GM18499 (cell line): ENCODE measurements at regions not wholly inside any gene's neighbourhood (a gene's known extent, or its start where the extent isn't known, plus 50 kb on each side); places are given as distances from the start of the nearest gene placed in this dataset.
"Not testable (repeated sequence)": the region's sequence is repeated elsewhere in the genome, so short reads cannot be mapped to it uniquely, and the experiment has no call there.

Source experiments
- ATAC-seq: cut with Tn5 transposase; IDR thresholded peaks from one replicate; pipeline ENCODE4 v1.9.1; 2021; ENCODE audit warnings: moderate number of reproducible peaks; ENCODE audit not compliant: insufficient read depth, unreplicated experiment

DNA sequence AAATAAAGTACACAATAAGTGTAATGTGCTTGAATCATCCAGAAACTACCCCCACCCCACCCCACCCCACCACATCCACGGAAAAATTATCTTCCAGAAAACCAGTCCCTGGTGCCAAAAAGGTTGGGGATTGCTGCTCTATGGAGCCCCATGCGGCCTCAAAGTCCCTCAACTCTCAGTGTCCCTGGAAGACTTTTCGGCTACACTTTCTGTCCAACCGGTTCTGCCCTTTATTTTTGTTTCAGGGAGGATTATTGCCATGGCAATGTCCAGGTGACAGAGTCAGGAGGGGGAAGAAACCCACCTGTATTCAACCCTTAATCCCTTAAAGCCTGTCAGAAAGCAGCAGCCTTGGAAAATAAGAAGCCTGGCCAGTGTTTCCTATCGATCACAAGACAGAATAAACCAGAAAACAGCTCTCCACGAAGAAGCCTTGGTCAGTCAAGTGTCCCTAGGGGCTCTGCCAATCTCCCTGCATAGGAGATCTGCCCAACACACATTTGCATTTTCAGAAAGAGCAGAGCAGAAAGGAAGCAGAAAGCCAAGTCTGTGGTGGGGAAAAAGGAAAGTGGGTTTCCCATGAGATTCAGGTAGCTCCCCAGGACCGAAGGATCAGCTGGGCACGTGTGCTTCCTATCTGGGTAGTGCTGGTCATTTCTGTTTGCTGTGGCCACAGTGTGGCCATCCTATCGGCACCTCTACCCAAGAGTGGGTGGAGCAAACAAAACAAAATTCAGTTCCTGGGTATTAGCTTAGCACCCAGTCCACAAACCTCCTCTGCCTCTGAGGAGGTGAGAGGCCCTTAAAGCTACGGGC, 342.7 kb downstream of the SOX9 start:
- ATAC-seq: no peak

- not testable (repeated sequence) for ATAC-seq
These were observed 343.4 kb downstream of the SOX9 start for GRCh38 chr17:72464221-72464620.

DNA sequence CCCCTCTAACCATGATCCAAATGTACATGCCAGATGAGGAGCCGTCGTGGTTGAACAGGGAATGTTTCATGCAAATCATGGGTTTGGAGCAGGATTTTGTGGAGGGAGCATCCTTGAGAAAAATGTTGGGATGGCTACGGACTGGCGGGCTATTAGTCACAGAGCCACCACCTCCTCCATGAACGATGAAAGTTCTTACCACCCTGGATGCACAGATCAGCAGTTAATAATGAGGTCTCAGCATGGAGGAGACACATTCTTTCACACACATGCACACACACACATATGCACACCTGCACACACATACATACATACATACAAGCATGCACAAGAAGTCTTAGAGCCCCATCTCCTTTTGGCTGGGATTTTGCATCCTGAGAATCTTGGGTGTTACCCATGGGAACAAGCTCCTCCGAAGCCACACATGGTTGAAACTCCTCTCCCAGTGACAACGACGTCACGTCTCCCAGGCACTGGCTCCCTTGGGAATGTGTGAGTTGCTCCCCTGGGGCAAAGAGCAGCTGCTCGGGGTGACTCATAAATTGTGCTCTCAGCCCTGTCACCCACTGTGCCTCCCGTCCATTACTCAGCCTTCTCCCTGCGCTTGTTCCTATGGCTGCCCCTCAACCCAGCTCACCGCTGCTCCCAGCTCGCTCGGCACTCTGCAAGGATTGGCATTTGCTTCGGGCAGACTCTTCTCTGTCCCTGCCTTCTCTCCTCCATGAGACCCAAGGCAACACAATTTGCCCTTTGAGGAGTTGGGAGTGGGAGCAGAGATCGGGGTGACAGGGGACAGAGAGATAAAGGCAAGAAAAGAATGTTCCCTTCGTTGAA, 344.6 kb downstream of the SOX9 start:
- ATAC-seq: peak; percentile 36

- ATAC-seq: peak; percentile 58
These were observed 345.4 kb downstream of the SOX9 start for GRCh38 chr17:72466199-72466598.

DNA sequence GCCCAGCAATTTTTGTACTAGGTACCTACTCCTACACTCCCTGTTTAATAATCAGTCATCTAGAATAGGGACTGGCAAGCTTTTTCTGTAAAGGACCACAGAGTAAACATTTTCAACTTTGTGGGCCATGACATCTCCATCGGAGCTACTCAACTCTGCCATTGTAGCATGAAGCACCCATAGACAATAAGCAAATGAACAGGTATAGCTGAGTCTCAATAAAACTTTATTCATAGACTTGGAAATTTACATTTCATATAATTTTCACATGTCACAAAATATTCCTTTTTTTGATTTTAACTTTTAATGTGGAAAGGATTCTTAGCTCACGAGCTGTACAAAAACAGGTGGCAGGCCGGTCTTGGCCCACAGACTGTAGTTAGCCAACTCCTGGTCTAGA, 345.8 kb downstream of the SOX9 start:
- ATAC-seq: no peak

DNA sequence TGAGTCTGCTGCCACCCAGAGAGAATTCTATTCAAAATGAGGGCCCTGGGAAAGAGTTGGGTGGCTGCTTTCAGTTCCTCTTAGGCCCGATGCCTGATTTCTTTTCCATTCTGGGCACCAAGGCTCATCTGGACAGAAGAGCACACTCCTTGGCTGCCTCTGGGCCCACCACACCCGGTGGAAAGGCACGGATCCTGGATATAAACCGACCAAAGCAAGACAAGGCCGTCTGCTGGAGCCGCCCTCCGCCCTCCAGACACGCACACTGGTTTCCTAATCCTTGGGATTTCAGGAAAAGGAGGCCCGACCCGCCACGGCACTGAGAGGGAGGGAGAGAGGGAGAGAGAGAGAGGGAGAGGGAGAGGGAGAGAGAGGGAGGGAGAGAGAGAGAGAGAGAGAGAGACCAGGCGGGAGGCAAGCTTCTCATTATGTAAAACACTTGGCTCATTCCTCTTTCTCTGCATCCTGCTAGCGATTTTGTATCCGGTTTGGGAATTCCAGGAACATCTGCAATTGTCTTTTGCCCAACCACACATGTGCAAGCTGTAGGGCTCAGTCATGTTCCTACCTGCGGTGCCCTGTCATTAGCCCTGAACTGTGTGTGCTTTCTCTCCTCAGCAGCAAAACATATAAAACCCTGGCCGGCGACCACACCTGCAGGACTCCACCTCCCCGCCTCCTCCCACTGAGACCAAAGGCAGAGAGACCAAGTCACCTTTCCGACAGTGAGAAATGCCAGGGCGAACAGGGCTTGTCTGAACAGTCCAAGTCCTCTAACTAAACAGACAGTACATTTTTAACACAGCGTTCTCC, 347.2 kb downstream of the SOX9 start:
- no peak for ATAC-seq

- ATAC-seq: no peak
These were observed 348.0 kb downstream of the SOX9 start for GRCh38 chr17:72468841-72469240.

DNA sequence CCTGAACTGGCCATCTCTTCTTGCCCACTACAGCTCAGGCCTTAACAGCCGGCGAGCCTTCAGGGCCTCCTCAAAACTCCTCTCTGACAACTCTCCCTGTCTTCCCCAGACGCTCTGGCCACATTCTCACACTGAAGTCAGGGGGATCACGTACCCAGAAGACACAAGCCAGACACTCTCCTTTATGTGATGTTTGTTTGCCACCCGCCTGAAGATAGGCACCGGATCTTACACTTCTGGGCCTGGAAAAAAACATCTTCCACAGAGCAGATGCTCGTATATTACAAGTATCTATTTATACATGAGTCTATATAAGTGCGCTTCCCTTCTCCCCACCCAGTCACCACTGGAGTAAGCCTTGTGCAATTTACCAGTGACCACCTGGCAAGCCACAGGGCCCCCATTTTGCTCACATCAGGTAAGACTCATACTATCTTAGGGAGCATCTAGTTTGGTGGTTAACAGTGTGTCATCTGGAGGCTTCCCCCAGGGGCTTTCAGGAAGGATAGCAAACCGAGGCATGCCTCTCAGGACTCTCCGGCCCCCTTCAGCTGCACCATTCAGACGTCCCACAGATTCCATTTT, 349.4 kb downstream of the SOX9 start:
- no peak for ATAC-seq

- no peak for ATAC-seq
These were observed 349.9 kb downstream of the SOX9 start for GRCh38 chr17:72470734-72471133.

- ATAC-seq: no peak
These were observed 350.5 kb downstream of the SOX9 start for GRCh38 chr17:72471296-72471695.

GRCh38 chr17:72472106-72472505, 351.3 kb downstream of the SOX9 start:
- ATAC-seq: no peak

GRCh38 chr17:72472853-72473390, 352.1 kb downstream of the SOX9 start:
- not testable (repeated sequence) for ATAC-seq

DNA sequence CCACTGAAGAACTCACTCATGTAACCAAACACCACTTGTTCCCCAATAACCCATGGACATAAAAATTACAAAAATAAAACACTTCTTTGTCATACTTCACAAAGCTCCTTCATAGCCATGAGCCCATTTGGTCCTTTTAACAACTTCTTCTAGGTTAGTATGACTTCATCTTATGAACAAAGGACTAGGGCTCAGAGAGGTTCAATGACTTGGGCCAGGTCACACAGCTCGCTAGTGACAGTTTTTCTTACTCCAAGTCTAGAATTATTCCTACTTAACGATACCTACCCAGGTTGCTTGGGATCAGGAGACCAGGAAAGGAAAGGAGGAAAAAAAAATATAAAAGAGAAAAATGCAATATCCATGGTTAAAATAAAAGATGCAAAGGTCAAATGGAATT, 353.4 kb downstream of the SOX9 start:
- ATAC-seq: no peak

DNA sequence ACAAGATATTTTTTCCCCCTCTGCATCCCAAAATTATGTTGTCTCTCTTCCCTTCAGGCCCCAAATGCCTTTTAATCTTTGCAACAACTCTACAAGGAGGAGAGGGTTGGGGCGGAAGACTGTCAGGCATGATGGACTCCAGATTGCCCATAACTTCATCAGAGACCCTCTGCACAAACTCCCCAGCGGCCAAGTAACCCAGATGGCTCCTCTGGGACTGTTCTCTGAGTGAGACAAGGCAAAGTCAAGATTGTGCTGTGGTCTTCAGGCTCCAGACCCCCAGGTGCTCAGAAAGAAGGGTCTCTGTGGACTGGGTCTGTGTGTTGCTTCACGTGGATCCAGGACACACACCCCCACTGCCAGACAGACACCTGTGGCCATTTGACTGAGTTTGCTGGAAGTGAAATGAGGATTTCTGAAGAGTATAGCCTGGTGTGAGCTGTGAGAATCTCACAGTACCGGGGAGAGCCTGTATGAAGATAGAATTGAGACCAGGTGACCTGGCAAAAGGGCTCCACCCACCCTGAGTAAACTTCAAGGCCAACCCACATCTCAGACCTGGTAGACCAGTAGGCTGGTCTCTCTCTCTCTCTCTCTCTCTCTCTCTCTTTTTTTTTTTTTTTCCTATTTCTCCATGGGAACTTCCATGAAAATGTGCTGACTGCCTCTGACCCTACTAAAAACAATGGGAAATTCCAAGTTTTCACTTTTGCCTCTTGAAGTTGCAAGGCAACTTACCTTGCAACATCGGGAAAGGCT, 354.1 kb downstream of the SOX9 start:
- ATAC-seq: no peak

DNA sequence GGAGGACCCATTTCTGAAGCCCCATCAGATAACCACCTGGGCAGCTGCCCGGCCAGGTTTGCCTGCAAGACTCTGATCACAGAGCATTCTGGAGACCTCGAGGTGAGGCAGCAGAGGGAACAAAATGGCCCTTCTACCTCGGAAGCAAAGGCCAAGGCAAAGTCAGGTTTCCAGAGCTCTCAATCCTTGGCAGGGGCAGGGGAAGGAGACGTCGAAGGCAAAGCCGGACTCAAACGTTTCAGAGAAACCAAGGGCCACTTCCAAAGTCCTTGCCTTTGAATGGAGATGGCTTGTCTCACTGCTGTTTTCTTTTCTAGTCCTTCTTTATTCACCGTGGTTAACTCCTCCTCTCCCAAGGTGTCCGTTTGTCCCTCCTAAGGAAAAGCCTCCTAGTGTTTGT, 355.3 kb downstream of the SOX9 start:
- no peak for ATAC-seq

- ATAC-seq: no peak
These were observed 355.8 kb downstream of the SOX9 start for GRCh38 chr17:72476575-72476986.

GRCh38 chr17:72477491-72477890, 356.7 kb downstream of the SOX9 start:
- no peak for ATAC-seq

- ATAC-seq: no peak
These were observed 358.3 kb downstream of the SOX9 start for GRCh38 chr17:72479113-72479512.

GRCh38 chr17:72481572-72481971, 360.8 kb downstream of the SOX9 start:
- no peak for ATAC-seq
